ENCODE measurements at regions not wholly inside any gene's neighbourhood (a gene's known extent, or its start where the extent isn't known, plus 50 kb on each side); places are given as distances from the start of the nearest gene placed in this dataset.
"Not testable (repeated sequence)": the region's sequence is repeated elsewhere in the genome, so short reads cannot be mapped to it uniquely, and the experiment has no call there.

- FAIRE-seq: no peak
Measured at GRCh38 chr20:12748359-12748994, 260.3 kb upstream of the SPTLC3 start.

GRCh38 chr20:12750221-12750620, 258.6 kb upstream of the SPTLC3 start:
- H3K27ac ChIP-seq (ENCODE audit: control insufficient read depth, insufficient read depth, low read length): no peak overlapping the region
- H3K9me3 ChIP-seq (ENCODE audit: control insufficient read depth, low read depth, low read length): no peaks in the 10 kb centered on the region
- DNase-seq (ENCODE audit: low read depth, low spot score) (no peak), FAIRE-seq (no peak)
- dilution Hi-C loops (cut with MboI; ENCODE audit: extremely low pct_ligation_motif_present, low sequenced_read_pairs): no loop called here
- H3K4me2 ChIP-seq (ENCODE audit: control insufficient read depth, extremely low read depth, insufficient read depth, low read depth, low read length): no peak overlapping the region
- no peaks in the 10 kb centered on the region for H3K79me2 ChIP-seq (ENCODE audit: control insufficient read depth, insufficient read depth, low read length)
- no peaks in the 10 kb centered on the region for H3K27me3 ChIP-seq (ENCODE audit: control insufficient read depth, extremely low read depth, insufficient read depth, low read length)
- TF ChIP-seq CTCF (optimal IDR thresholded peaks at IDR 0.05 in 1 of 3, IDR thresholded peaks at IDR 0.05 in 1 of 3, conservative IDR thresholded peaks at IDR 0.05 in 1 of 3; ENCODE audit: extremely low read depth in 1 of 3, insufficient read depth in 2 of 3, low read length in 3 of 3) (no peak), EZH2 (IDR thresholded peaks at IDR 0.05; ENCODE audit: low read length) (no peak)
- H4K20me1 ChIP-seq (ENCODE audit: control insufficient read depth, extremely low read depth, insufficient read depth, low read length): no peaks in the 10 kb centered on the region
- H3K9me1 ChIP-seq (ENCODE audit: control insufficient read depth, extremely low read depth, insufficient read depth, low read length): no peaks in the 10 kb centered on the region
- no peak overlapping the region for H2AFZ ChIP-seq (ENCODE audit: control insufficient read depth, low read length)
- H3K4me3 ChIP-seq (ENCODE audit: control insufficient read depth in 2 of 3, extremely low read depth in 1 of 3, insufficient read depth in 2 of 3, low read depth in 1 of 3, low read length in 3 of 3): no peak overlapping the region
- no peaks in the 10 kb centered on the region for H3K4me1 ChIP-seq (ENCODE audit: control insufficient read depth, extremely low read depth, insufficient read depth, low read length)
- H3K36me3 ChIP-seq (ENCODE audit: control insufficient read depth in 2 of 2, extremely low read depth in 1 of 2, insufficient read depth in 2 of 2, low read length in 2 of 2): no peaks in the 10 kb centered on the region
- H3K9ac ChIP-seq (ENCODE audit: control insufficient read depth, extremely low read depth, insufficient read depth, low read length): no peak overlapping the region

More at GRCh38 chr20:12748359-12748994, 260.3 kb upstream of the SPTLC3 start:
- Histone ChIP-seq H3K9me1 (ENCODE audit: control insufficient read depth, extremely low read depth, insufficient read depth, low read length) (no peaks in the 10 kb centered on the region), H2AFZ (ENCODE audit: control insufficient read depth, low read length) (no peak overlapping the region), H3K27me3 (ENCODE audit: control insufficient read depth, extremely low read depth, insufficient read depth, low read length) (no peaks in the 10 kb centered on the region), H3K9ac (ENCODE audit: control insufficient read depth, extremely low read depth, insufficient read depth, low read length) (no peak overlapping the region), H3K9me3 (ENCODE audit: control insufficient read depth, low read depth, low read length) (no peaks in the 10 kb centered on the region), H3K79me2 (ENCODE audit: control insufficient read depth, insufficient read depth, low read length) (no peaks in the 10 kb centered on the region), H3K4me2 (ENCODE audit: control insufficient read depth, extremely low read depth, insufficient read depth, low read depth, low read length) (no peak overlapping the region), H4K20me1 (ENCODE audit: control insufficient read depth, extremely low read depth, insufficient read depth, low read length) (no peaks in the 10 kb centered on the region), H3K4me3 (ENCODE audit: control insufficient read depth in 2 of 3, extremely low read depth in 1 of 3, insufficient read depth in 2 of 3, low read depth in 1 of 3, low read length in 3 of 3) (no peak overlapping the region), H3K36me3 (ENCODE audit: control insufficient read depth in 2 of 2, extremely low read depth in 1 of 2, insufficient read depth in 2 of 2, low read length in 2 of 2) (no peaks in the 10 kb centered on the region), H3K27ac (ENCODE audit: control insufficient read depth, insufficient read depth, low read length) (no peak overlapping the region), H3K4me1 (ENCODE audit: control insufficient read depth, extremely low read depth, insufficient read depth, low read length) (no peaks in the 10 kb centered on the region)
- DNase-seq (ENCODE audit: low read depth, low spot score): no peak
- dilution Hi-C loops (cut with MboI; ENCODE audit: extremely low pct_ligation_motif_present, low sequenced_read_pairs): no loop called here
- no peak for TF ChIP-seq CTCF (optimal IDR thresholded peaks at IDR 0.05 in 1 of 3, IDR thresholded peaks at IDR 0.05 in 1 of 3, conservative IDR thresholded peaks at IDR 0.05 in 1 of 3; ENCODE audit: extremely low read depth in 1 of 3, insufficient read depth in 2 of 3, low read length in 3 of 3)
- TF ChIP-seq EZH2 (IDR thresholded peaks at IDR 0.05; ENCODE audit: low read length): no peak

GRCh38 chr20:12752900-12753693, 255.7 kb upstream of the SPTLC3 start:
- H3K9ac ChIP-seq (ENCODE audit: control insufficient read depth, extremely low read depth, insufficient read depth, low read length); dilution Hi-C loops (cut with MboI; ENCODE audit: extremely low pct_ligation_motif_present, low sequenced_read_pairs); H3K27ac ChIP-seq (ENCODE audit: control insufficient read depth, insufficient read depth, low read length); H3K9me3 ChIP-seq (ENCODE audit: control insufficient read depth, low read depth, low read length); H3K79me2 ChIP-seq (ENCODE audit: control insufficient read depth, insufficient read depth, low read length); H4K20me1 ChIP-seq (ENCODE audit: control insufficient read depth, extremely low read depth, insufficient read depth, low read length); H3K27me3 ChIP-seq (ENCODE audit: control insufficient read depth, extremely low read depth, insufficient read depth, low read length); H3K4me3 ChIP-seq (ENCODE audit: control insufficient read depth in 2 of 3, extremely low read depth in 1 of 3, insufficient read depth in 2 of 3, low read depth in 1 of 3, low read length in 3 of 3); FAIRE-seq; H3K36me3 ChIP-seq (ENCODE audit: control insufficient read depth in 2 of 2, extremely low read depth in 1 of 2, insufficient read depth in 2 of 2, low read length in 2 of 2); H3K4me2 ChIP-seq (ENCODE audit: control insufficient read depth, extremely low read depth, insufficient read depth, low read depth, low read length); H3K4me1 ChIP-seq (ENCODE audit: control insufficient read depth, extremely low read depth, insufficient read depth, low read length); DNase-seq (ENCODE audit: low read depth, low spot score); H2AFZ ChIP-seq (ENCODE audit: control insufficient read depth, low read length); H3K9me1 ChIP-seq (ENCODE audit: control insufficient read depth, extremely low read depth, insufficient read depth, low read length): not testable (repeated sequence)
